HFFc6 (cell line): ENCODE measurements at regions not wholly inside any gene's neighbourhood (a gene's known extent, or its start where the extent isn't known, plus 50 kb on each side); places are given as distances from the start of the nearest gene placed in this dataset.

Source experiments
- DNase-seq: peaks from one replicate; pipeline ENCODE4 v3.0.0-alpha.2; 2018
- H3K27ac Mint-ChIP-seq: 2 replicates; pipeline ENCODE4 v1.8.0; 2020; ENCODE audit warnings: mild to moderate bottlenecking, mixed read lengths
- H3K27me3 Mint-ChIP-seq: 2 replicates; pipeline ENCODE4 v1.8.0; 2021; ENCODE audit warnings: mild to moderate bottlenecking, moderate library complexity, mixed read lengths; ENCODE audit not compliant: insufficient read depth
- H3K36me3 Mint-ChIP-seq: 2 replicates; pipeline ENCODE4 v1.8.0; 2021; ENCODE audit warnings: low read depth, mixed read lengths
- H3K4me1 Mint-ChIP-seq: 2 replicates; pipeline ENCODE4 v1.8.0; 2020; ENCODE audit warnings: low read depth, mixed read lengths
- H3K4me3 Mint-ChIP-seq: 2 replicates; pipeline ENCODE4 v1.8.0; 2020; ENCODE audit warnings: mild to moderate bottlenecking, moderate library complexity, mixed read lengths
- H3K9me3 Mint-ChIP-seq: 2 replicates; pipeline ENCODE4 v1.8.0; 2020; ENCODE audit warnings: mild to moderate bottlenecking, mixed read lengths
- CTCF ChIP-seq: fragments of 200-600 bp; sonication (generic); IDR thresholded peaks from 2 replicates; pipeline ENCODE4 v1.5.0; 2021; ENCODE audit warnings: antibody characterized with exemption, mild to moderate bottlenecking

GRCh38 chr6:169866140-169866534 lies 114.7 kb downstream of the ERMARD start:
- Mint-ChIP-seq H3K4me1 (no peaks in the 10 kb centered on the region), H3K36me3 (peaks cover 6% of the 10 kb centered on the region; the same call in 1 of the 2 replicates), H3K27ac (no peak overlapping the region), H3K27me3 (peaks cover 4% of the 10 kb centered on the region), H3K4me3 (no peak overlapping the region), H3K9me3 (peaks cover 20% of the 10 kb centered on the region)
- no peak for TF ChIP-seq CTCF
- DNase-seq, result no peak

- no peaks in the 10 kb centered on the region for H3K4me1 Mint-ChIP-seq
- no peak overlapping the region for H3K27ac Mint-ChIP-seq
- H3K9me3 Mint-ChIP-seq, result peaks cover 24% of the 10 kb centered on the region
- H3K36me3 Mint-ChIP-seq, result peaks cover 6% of the 10 kb centered on the region; the same call in 1 of the 2 replicates
- H3K4me3 Mint-ChIP-seq, result no peak overlapping the region
- DNase-seq, result no peak
- no peak for TF ChIP-seq CTCF
- peaks cover 4% of the 10 kb centered on the region for H3K27me3 Mint-ChIP-seq
These were observed 114.1 kb downstream of the ERMARD start for GRCh38 chr6:169865346-169866139.

GRCh38 chr6:169864148-169865020 lies 113.0 kb downstream of the ERMARD start:
- no peaks in the 10 kb centered on the region for H3K4me1 Mint-ChIP-seq
- H3K27me3 Mint-ChIP-seq, result peaks cover 4% of the 10 kb centered on the region
- DNase-seq, result no peak
- no peak overlapping the region for H3K4me3 Mint-ChIP-seq
- H3K36me3 Mint-ChIP-seq, result peaks cover 6% of the 10 kb centered on the region; the same call in 1 of the 2 replicates
- H3K27ac Mint-ChIP-seq, result no peak overlapping the region
- TF ChIP-seq CTCF, result no peak
- peaks cover 22% of the 10 kb centered on the region for H3K9me3 Mint-ChIP-seq

GRCh38 chr6:169863710-169864109 lies 112.3 kb downstream of the ERMARD start:
- Mint-ChIP-seq H3K27me3 (peaks cover 4% of the 10 kb centered on the region), H3K4me3 (no peak overlapping the region), H3K27ac (no peak overlapping the region), H3K36me3 (peaks cover 6% of the 10 kb centered on the region; the same call in 1 of the 2 replicates), H3K9me3 (peaks cover 22% of the 10 kb centered on the region), H3K4me1 (no peaks in the 10 kb centered on the region)
- no peak for DNase-seq
- TF ChIP-seq CTCF, result no peak

- Mint-ChIP-seq H3K9me3 (peaks cover 22% of the 10 kb centered on the region), H3K4me3 (no peak overlapping the region), H3K4me1 (no peaks in the 10 kb centered on the region), H3K36me3 (peaks cover 6% of the 10 kb centered on the region; the same call in 1 of the 2 replicates), H3K27ac (no peak overlapping the region), H3K27me3 (peaks cover 4% of the 10 kb centered on the region)
- no peak for DNase-seq
- TF ChIP-seq CTCF, result no peak
These were observed 111.6 kb downstream of the ERMARD start for GRCh38 chr6:169862892-169863525.
